ENCODE measurements at regions not wholly inside any gene's neighbourhood (a gene's known extent, or its start where the extent isn't known, plus 50 kb on each side); places are given as distances from the start of the nearest gene placed in this dataset.

GRCh38 chr2:71860381-71860926 is 287.2 kb downstream of the CYP26B1 start:
- no peak for DNase-seq

GRCh38 chr2:71859211-71859847 is 288.3 kb downstream of the CYP26B1 start:
- DNase-seq: no peak

- no peak for DNase-seq
Observed at GRCh38 chr2:71858071-71858470, 289.6 kb downstream of the CYP26B1 start.

- DNase-seq: no peak
Observed at GRCh38 chr2:71857636-71858035, 290.0 kb downstream of the CYP26B1 start.

- no peak for DNase-seq
Observed at GRCh38 chr2:71856773-71857525, 290.7 kb downstream of the CYP26B1 start.

- DNase-seq: no peak
Observed at GRCh38 chr2:71853858-71854257, 293.8 kb downstream of the CYP26B1 start.

GRCh38 chr2:71852141-71852711 is 295.4 kb downstream of the CYP26B1 start:
- no peak for DNase-seq

GRCh38 chr2:71851094-71851750 is 296.4 kb downstream of the CYP26B1 start:
- no peak for DNase-seq

GRCh38 chr2:71850306-71850801 is 297.3 kb downstream of the CYP26B1 start:
- no peak for DNase-seq

- no peak for DNase-seq
Observed at GRCh38 chr2:71849607-71850305, 297.9 kb downstream of the CYP26B1 start.

GRCh38 chr2:71849111-71849510 is 298.6 kb downstream of the CYP26B1 start:
- DNase-seq: no peak

GRCh38 chr2:71846669-71847291 is 300.9 kb downstream of the CYP26B1 start:
- no peak for DNase-seq

- DNase-seq: no peak
Observed at GRCh38 chr2:71846072-71846471, 301.6 kb downstream of the CYP26B1 start.

GRCh38 chr2:71844967-71845366 is 302.7 kb downstream of the CYP26B1 start:
- no peak for DNase-seq

GRCh38 chr2:71843391-71843850 is 304.2 kb downstream of the CYP26B1 start:
- DNase-seq: no peak

GRCh38 chr2:71842744-71843143 is 304.9 kb downstream of the CYP26B1 start:
- DNase-seq: no peak

- DNase-seq: no peak
Observed at GRCh38 chr2:71839826-71840225, 307.8 kb downstream of the CYP26B1 start.

- DNase-seq: no peak
Observed at GRCh38 chr2:71834796-71835195, 312.9 kb downstream of the CYP26B1 start.

GRCh38 chr2:71833855-71834560 is 313.7 kb downstream of the CYP26B1 start:
- DNase-seq: no peak

GRCh38 chr2:71833272-71833671 is 314.4 kb downstream of the CYP26B1 start:
- DNase-seq: no peak

GRCh38 chr2:71832844-71833243 is 314.8 kb downstream of the CYP26B1 start:
- DNase-seq: no peak
